K562 (cell line): ENCODE measurements at regions not wholly inside any gene's neighbourhood (a gene's known extent, or its start where the extent isn't known, plus 50 kb on each side); places are given as distances from the start of the nearest gene placed in this dataset.
A peak's percentile ranks its signal among the peaks of the same experiment; 100 is the strongest.

Experiments
- ATAC-seq: fragments of 200-7000 bp; cut with Tn5 transposase; 3 replicates; pipeline ENCODE4 v1.9.1; 2020; ENCODE audit warnings: moderate library complexity
- BruUV-seq: library from RNA; stranded (reverse); fragments of 400-500 nt; replicated peaks from 2 replicates; lab custom pipeline; 2021; lab: Mats Ljungman, UMichigan
- CTCF ChIA-PET: fragments of 300-600 bp; formaldehyde crosslinking; extraction: SDS; loops from one replicate; lab custom pipeline; 2021; ENCODE audit warnings: low intra/inter-chr PET ratio; lab: Yijun Ruan, JAX
- POLR2A ChIA-PET: fragments of 300-600, 350-650 bp; sonication (Branson Sonifier 250); formaldehyde crosslinking; extraction: SDS; loops from one replicate; lab custom pipeline; 2021; ENCODE audit warnings: antibody characterized with exemption, inconsistent platforms; lab: Yijun Ruan, JAX
- DNase-seq, 4 experiments: peaks; one replicate each; pipeline versions ENCODE4 v3.0.0 to v3.0.0-alpha.2; 2011 to 2018; ENCODE audit warnings: low spot score in 3 of 4, mixed read lengths in 3 of 4; ENCODE audit errors: extremely low read depth in 1 of 4
- FAIRE-seq: peaks from 2 replicates; lab custom pipeline; 2011; peaks lifted over from hg19 to GRCh38; lab: Jason Lieb, UNC
- H2AFZ ChIP-seq: 2 replicates; pipeline ENCODE4 v1.6.0; 2011; ENCODE audit warnings: low read depth, low read length, control low read depth, inconsistent platforms
- H3K27ac ChIP-seq: fragments of 200-600 bp; 3 replicates; pipeline ENCODE4 v1.8.0; 2011; ENCODE audit warnings: low read depth, mild to moderate bottlenecking, control low read depth, inconsistent platforms, low read length, moderate library complexity, mixed read lengths; ENCODE audit errors: extremely low read depth
- H3K27me3 ChIP-seq, 2 experiments: fragments of 300-600 bp in 1 of 2; 2 replicates in 1 of 2; 3 replicates in 1 of 2; pipeline versions ENCODE4 v1.6.0 to v1.8.0; 2011; ENCODE audit warnings: inconsistent platforms in 2 of 2, low read length in 2 of 2, mild to moderate bottlenecking in 1 of 2, mixed read lengths in 1 of 2, moderate library complexity in 1 of 2; ENCODE audit not compliant: control insufficient read depth in 2 of 2, insufficient read depth in 2 of 2
- H3K36me3 ChIP-seq: fragments of 300-600 bp; 3 replicates; pipeline ENCODE4 v1.8.0; 2011; ENCODE audit warnings: mild to moderate bottlenecking, low read length, inconsistent platforms; ENCODE audit not compliant: control insufficient read depth, insufficient read depth
- H3K4me1 ChIP-seq, 2 experiments: fragments of 200-600 bp in 1 of 2; replicated peaks in 1 of 2; 2 replicates in 1 of 2; 3 replicates in 1 of 2; pipeline versions ENCODE4 v1.5.1 to v1.8.0; 2011; ENCODE audit warnings: inconsistent platforms in 2 of 2, low read length in 2 of 2, mild to moderate bottlenecking in 1 of 2, mixed read lengths in 1 of 2, moderate library complexity in 1 of 2; ENCODE audit not compliant: control insufficient read depth in 2 of 2, insufficient read depth in 2 of 2
- H3K4me2 ChIP-seq: 2 replicates; pipeline ENCODE4 v1.6.1; 2011; ENCODE audit warnings: low read length, control low read depth, inconsistent platforms, mixed read lengths; ENCODE audit not compliant: insufficient read depth
- H3K4me3 ChIP-seq: fragments of 200-600 bp; sonication (generic), shearing (Covaris generic); 2 replicates; pipeline ENCODE4 v1.5.1; 2016; ENCODE audit warnings: control low read depth, inconsistent platforms
- H3K79me2 ChIP-seq: fragments of 200-600 bp; 3 replicates; pipeline ENCODE4 v1.8.0; 2011; ENCODE audit warnings: low read length, inconsistent platforms; ENCODE audit not compliant: control insufficient read depth, insufficient read depth
- H3K9ac ChIP-seq, 2 experiments: 2 replicates each; pipeline versions ENCODE4 v1.6.0 to v1.6.1; 2011; ENCODE audit warnings: low read depth in 2 of 2, low read length in 2 of 2, control low read depth in 1 of 2, inconsistent platforms in 1 of 2, mild to moderate bottlenecking in 1 of 2, mixed read lengths in 1 of 2; ENCODE audit not compliant: insufficient read depth in 1 of 2
- H3K9me1 ChIP-seq: one replicate; pipeline ENCODE4 v1.6.0; 2011; ENCODE audit warnings: inconsistent platforms, mild to moderate bottlenecking, low read length, moderate library complexity; ENCODE audit not compliant: control insufficient read depth, insufficient read depth
- H3K9me3 ChIP-seq: replicated peaks from 2 replicates; pipeline ENCODE4 v1.5.1; 2011; ENCODE audit warnings: low read depth, low read length, inconsistent platforms; ENCODE audit not compliant: control insufficient read depth, insufficient read depth
- H4K20me1 ChIP-seq: replicated peaks from 2 replicates; pipeline ENCODE4 v1.6.1; 2011; ENCODE audit warnings: low read length, inconsistent platforms, mixed read lengths; ENCODE audit not compliant: control insufficient read depth, insufficient read depth
- BRD4 ChIP-seq: fragments of 200-600 bp; sonication (generic); IDR thresholded peaks from 2 replicates; pipeline ENCODE4 v1.6.1; 2017; ENCODE audit warnings: inconsistent platforms
- CREM ChIP-seq: IDR thresholded peaks from 2 replicates; pipeline ENCODE4 v1.6.1; 2014; ENCODE audit warnings: antibody characterized with exemption, low read depth
- GABPA ChIP-seq: fragments of 200-800 bp; sonication (Bioruptor generic); conservative IDR thresholded peaks from 2 replicates; pipeline ENCODE4 v1.6.1; 2016; ENCODE audit warnings: low read depth, missing genetic modification characterization, missing compliant biosample characterization
- MCM5 ChIP-seq: fragments of 450-650 bp; IDR thresholded peaks from 2 replicates; pipeline ENCODE4 v1.6.1; 2016; ENCODE audit warnings: low read depth
- MNT ChIP-seq, 2 experiments: fragments of 450-650 bp; conservative IDR thresholded peaks; 2 replicates each; pipeline ENCODE4 v1.6.1; 2017; ENCODE audit warnings: mild to moderate bottlenecking in 2 of 2, moderate library complexity in 2 of 2
- NFATC3 ChIP-seq: fragments of 450-650 bp; IDR thresholded peaks from 2 replicates; pipeline ENCODE4 v1.6.1; 2017; ENCODE audit warnings: mild to moderate bottlenecking
- NUFIP1 ChIP-seq: fragments of 450-650 bp; IDR thresholded peaks from 2 replicates; pipeline ENCODE4 v1.6.1; 2018; ENCODE audit not compliant: partially characterized antibody
- RAD51 ChIP-seq: fragments of 450-650 bp; IDR thresholded peaks from 2 replicates; pipeline ENCODE4 v1.7.1; 2016; ENCODE audit warnings: low read depth, mild to moderate bottlenecking, borderline replicate concordance
- TFE3 ChIP-seq: fragments of 450-650 bp; formaldehyde crosslinking; IDR thresholded peaks from 2 replicates; pipeline ENCODE4 v1.4.0; 2020; ENCODE audit warnings: mild to moderate bottlenecking, mixed read lengths
- TOE1 ChIP-seq, 2 experiments: fragments of 450-650 bp in 1 of 2; sonication (generic) in 1 of 2; formaldehyde crosslinking in 1 of 2; IDR thresholded peaks; 2 replicates each; pipeline versions ENCODE4 v1.7.1 to v1.8.0; 2016 to 2022; ENCODE audit warnings: borderline replicate concordance in 2 of 2, mild to moderate bottlenecking in 2 of 2, antibody characterized with exemption in 1 of 2, inconsistent platforms in 1 of 2, low read depth in 1 of 2, missing genetic modification reagents in 1 of 2, moderate library complexity in 1 of 2
- USF2 ChIP-seq: sonication (generic); formaldehyde crosslinking; IDR thresholded peaks from 2 replicates; pipeline ENCODE4 v1.5.0; 2020; ENCODE audit warnings: missing genetic modification reagents
- ZEB2 ChIP-seq: fragments of 450-650 bp; IDR thresholded peaks from 2 replicates; pipeline ENCODE4 v1.6.1; 2016
- ZNF668 ChIP-seq: fragments of 250-450 bp; sonication (Bioruptor Pico); IDR thresholded peaks from 2 replicates; pipeline ENCODE4 v1.8.0; 2022; ENCODE audit warnings: mild to moderate bottlenecking, inconsistent platforms
- WGBS: fragments of 100-300 bp; shearing (Covaris generic); methylation state at CpG from one replicate; pipeline ENCODE4 v1.1.6; 2016; ENCODE audit warnings: low coverage, mixed read lengths; ENCODE audit not compliant: insufficient coverage; ENCODE audit errors: missing lambda C conversion rate; 5-methylcytosine and 5-hydroxymethylcytosine counted together
- in situ Hi-C: fragments of 300-500 bp; cut with MboI; formaldehyde crosslinking; loops from 4 replicates; pipeline ENCODE4 v1.15.0; 2018; ENCODE audit warnings: inconsistent platforms, mixed read lengths
- intact Hi-C: fragments of 100-400 bp; cut with micrococcal nuclease; formaldehyde crosslinking; loops from 2 replicates; pipeline ENCODE4 v1.14.2; 2022

GRCh38 chr16:86410081-86410480 lies 100.2 kb upstream of the FOXF1 start:
- H4K20me1 ChIP-seq: no peaks in the 10 kb centered on the region
- no peak overlapping the region for H3K27ac ChIP-seq
- H3K27me3 ChIP-seq: peaks cover 3 to 21% of the 10 kb centered on the region in 2 experiments; a peak in 4 of 5 replicates
- no peaks in the 10 kb centered on the region for H3K79me2 ChIP-seq
- no peak for FAIRE-seq
- TF ChIP-seq NUFIP1: no peak
- TF ChIP-seq, all 486 proteins: peak for 0
- DNase-seq (no peak), ATAC-seq (no peak)
- Histone ChIP-seq H3K4me1 (no peaks in the 10 kb centered on the region), H3K36me3 (no peaks in the 10 kb centered on the region), H3K4me3 (no peak overlapping the region), H3K9me3 (no peaks in the 10 kb centered on the region), H3K9ac (no peak overlapping the region), H3K9me1 (no peaks in the 10 kb centered on the region), H3K4me2 (no peak overlapping the region), H2AFZ (no peak overlapping the region)
- POLR2A ChIA-PET: no interaction called here
- 6% methylated on average over 2 of the region's 2 CpGs for WGBS
- BruUV-seq: no TSS peak
- in situ Hi-C loops: no loop called here
- CTCF ChIA-PET: no interaction called here
- intact Hi-C loops: no loop called here

- intact Hi-C loops: no loop called here
- WGBS: 1% methylated on average over 5 of the region's 5 CpGs
- H4K20me1 ChIP-seq: no peaks in the 10 kb centered on the region
- no peak for FAIRE-seq
- peaks cover 0 to 17% of the 10 kb centered on the region in 2 experiments; a peak in 2 of 5 replicates for H3K27me3 ChIP-seq
- H2AFZ ChIP-seq: no peak overlapping the region
- H3K4me3 ChIP-seq: no peak overlapping the region
- H3K9ac ChIP-seq: no peak overlapping the region
- ATAC-seq: no peak
- BruUV-seq: no TSS peak
- DNase-seq: no peak
- no peaks in the 10 kb centered on the region for H3K9me3 ChIP-seq
- no peak overlapping the region for H3K4me2 ChIP-seq
- no peaks in the 10 kb centered on the region for H3K36me3 ChIP-seq
- no peaks in the 10 kb centered on the region for H3K79me2 ChIP-seq
- CTCF ChIA-PET: no interaction called here
- no peaks in the 10 kb centered on the region for H3K9me1 ChIP-seq
- no peaks in the 10 kb centered on the region for H3K4me1 ChIP-seq
- no peak overlapping the region for H3K27ac ChIP-seq
- POLR2A ChIA-PET: no interaction called here
- in situ Hi-C loops: no loop called here
- no peak for TF ChIP-seq MCM5
- TF ChIP-seq MNT (conservative IDR thresholded peaks at IDR 0.05): no peak
- peak; percentile 87 for TF ChIP-seq TFE3 (CRISPR knock-in tag)
- TF ChIP-seq GABPA (tag): no peak
- TF ChIP-seq RAD51: peak; percentile 79
- TF ChIP-seq NFATC3: no peak
- TF ChIP-seq ZEB2: no peak
- 0 out of 2 replicates have a peak, but pooled peaks have one; percentile 53 for TF ChIP-seq TOE1 (IDR thresholded peaks at IDR 0.05; ENCODE audit: borderline replicate concordance)
- no peak for TF ChIP-seq TOE1 (CRISPR knock-in tag; IDR thresholded peaks at IDR 0.05; ENCODE audit: borderline replicate concordance, low read depth)
- TF ChIP-seq CREM: no peak
- no peak for TF ChIP-seq ZNF668 (CRISPR knock-in tag)
- TF ChIP-seq USF2 (CRISPR knock-in tag): peak; percentile 23; the same call in 1 of the 2 replicates
- no peak for TF ChIP-seq BRD4
Observed at GRCh38 chr16:86410529-86410928, 99.8 kb upstream of the FOXF1 start.
